22Rv1 (cell line): ENCODE measurements at regions not wholly inside any gene's neighbourhood (a gene's known extent, or its start where the extent isn't known, plus 50 kb on each side); places are given as distances from the start of the nearest gene placed in this dataset.

Experiments used
- CTCF ChIP-seq: fragments of 450-650 bp; IDR thresholded peaks from 2 replicates; pipeline ENCODE4 v1.5.1; 2017; ENCODE audit warnings: mild to moderate bottlenecking
- ZFX ChIP-seq: fragments of 450-650 bp; IDR thresholded peaks from 2 replicates; pipeline ENCODE4 v1.6.1; 2017; ENCODE audit warnings: antibody characterized with exemption, borderline replicate concordance

GRCh38 chr1:214224611-214225354, 56.2 kb upstream of the SMYD2 start:
- TF ChIP-seq CTCF (no peak), ZFX (no peak)
